Stomach (tissue), 4 donors: ENCODE measurements at regions not wholly inside any gene's neighbourhood (a gene's known extent, or its start where the extent isn't known, plus 50 kb on each side); places are given as distances from the start of the nearest gene placed in this dataset.

Source experiments
- POLR2A ChIP-seq, 4 donors: fragments of 450-650 bp; IDR thresholded peaks; one replicate each; pipeline ENCODE4 v1.6.1; 2016; ENCODE audit warnings: antibody characterized with exemption in 4 of 4, control low read depth in 2 of 4, mild to moderate bottlenecking in 1 of 4, moderate library complexity in 1 of 4
- POLR2AphosphoS5 ChIP-seq, 3 donors: sonication (generic); formaldehyde crosslinking; IDR thresholded peaks; one replicate each; pipeline ENCODE4 v1.6.1; 2016; ENCODE audit warnings: antibody characterized with exemption in 3 of 3
- TF ChIP-seq, protein P1 (sequence below), 7 experiments: fragments of 450-650 bp in 4 of 7; fragments of 200-600 bp in 3 of 7; sonication (generic) in 3 of 7; IDR thresholded peaks; one replicate each; pipeline ENCODE4 v1.5.1; 2016 to 2019; ENCODE audit warnings: antibody characterized with exemption in 7 of 7, control low read depth in 2 of 7, mild to moderate bottlenecking in 1 of 7

DNA sequence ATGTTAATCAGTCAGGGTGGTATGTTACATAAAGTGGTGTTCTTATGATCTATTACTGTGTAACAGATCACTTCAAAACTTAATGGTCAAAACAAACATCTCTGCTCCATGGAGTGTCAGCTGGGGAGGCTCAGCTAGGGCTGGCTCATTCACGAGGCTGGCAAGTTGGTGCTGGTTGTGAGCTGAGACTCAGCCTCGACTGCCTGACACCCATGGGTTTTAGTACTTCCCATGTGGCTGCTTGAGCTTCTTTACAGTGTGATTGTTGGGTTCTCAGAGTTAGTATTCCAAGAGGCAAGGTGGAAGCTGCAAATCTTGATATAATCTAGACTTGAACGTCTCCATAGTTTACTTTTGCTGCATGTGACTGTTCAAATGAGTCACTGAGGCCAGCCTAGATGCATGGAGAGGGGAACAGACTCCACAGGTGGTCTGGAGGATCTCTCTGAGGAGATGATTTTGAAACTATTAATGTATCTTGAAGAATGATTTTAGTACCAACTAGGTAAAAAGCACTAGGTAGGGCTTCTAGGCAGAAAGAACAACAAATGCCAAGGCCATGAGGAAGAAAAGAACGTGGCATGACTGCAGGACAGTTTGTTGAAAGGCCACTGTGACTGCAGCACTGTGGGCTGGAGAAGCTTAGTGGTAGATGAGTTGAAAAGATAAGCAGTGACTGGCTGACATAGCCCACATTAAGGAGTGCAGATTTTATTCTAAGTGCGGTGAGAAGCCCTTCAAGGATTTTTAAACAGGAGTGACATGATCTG, 281.1 kb upstream of the PROK2 start:
- TF ChIP-seq POLR2A (IDR thresholded peaks at IDR 0.05) (no peak), POLR2AphosphoS5 (IDR thresholded peaks at IDR 0.05) (no peak)
- TF ChIP-seq, protein P1, sequence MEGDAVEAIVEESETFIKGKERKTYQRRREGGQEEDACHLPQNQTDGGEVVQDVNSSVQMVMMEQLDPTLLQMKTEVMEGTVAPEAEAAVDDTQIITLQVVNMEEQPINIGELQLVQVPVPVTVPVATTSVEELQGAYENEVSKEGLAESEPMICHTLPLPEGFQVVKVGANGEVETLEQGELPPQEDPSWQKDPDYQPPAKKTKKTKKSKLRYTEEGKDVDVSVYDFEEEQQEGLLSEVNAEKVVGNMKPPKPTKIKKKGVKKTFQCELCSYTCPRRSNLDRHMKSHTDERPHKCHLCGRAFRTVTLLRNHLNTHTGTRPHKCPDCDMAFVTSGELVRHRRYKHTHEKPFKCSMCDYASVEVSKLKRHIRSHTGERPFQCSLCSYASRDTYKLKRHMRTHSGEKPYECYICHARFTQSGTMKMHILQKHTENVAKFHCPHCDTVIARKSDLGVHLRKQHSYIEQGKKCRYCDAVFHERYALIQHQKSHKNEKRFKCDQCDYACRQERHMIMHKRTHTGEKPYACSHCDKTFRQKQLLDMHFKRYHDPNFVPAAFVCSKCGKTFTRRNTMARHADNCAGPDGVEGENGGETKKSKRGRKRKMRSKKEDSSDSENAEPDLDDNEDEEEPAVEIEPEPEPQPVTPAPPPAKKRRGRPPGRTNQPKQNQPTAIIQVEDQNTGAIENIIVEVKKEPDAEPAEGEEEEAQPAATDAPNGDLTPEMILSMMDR (IDR thresholded peaks at IDR 0.05): no peak
